ENCODE measurements at regions not wholly inside any gene's neighbourhood (a gene's known extent, or its start where the extent isn't known, plus 50 kb on each side); places are given as distances from the start of the nearest gene placed in this dataset.
"Not testable (repeated sequence)": the region's sequence is repeated elsewhere in the genome, so short reads cannot be mapped to it uniquely, and the experiment has no call there.

- TF ChIP-seq, protein P1, sequence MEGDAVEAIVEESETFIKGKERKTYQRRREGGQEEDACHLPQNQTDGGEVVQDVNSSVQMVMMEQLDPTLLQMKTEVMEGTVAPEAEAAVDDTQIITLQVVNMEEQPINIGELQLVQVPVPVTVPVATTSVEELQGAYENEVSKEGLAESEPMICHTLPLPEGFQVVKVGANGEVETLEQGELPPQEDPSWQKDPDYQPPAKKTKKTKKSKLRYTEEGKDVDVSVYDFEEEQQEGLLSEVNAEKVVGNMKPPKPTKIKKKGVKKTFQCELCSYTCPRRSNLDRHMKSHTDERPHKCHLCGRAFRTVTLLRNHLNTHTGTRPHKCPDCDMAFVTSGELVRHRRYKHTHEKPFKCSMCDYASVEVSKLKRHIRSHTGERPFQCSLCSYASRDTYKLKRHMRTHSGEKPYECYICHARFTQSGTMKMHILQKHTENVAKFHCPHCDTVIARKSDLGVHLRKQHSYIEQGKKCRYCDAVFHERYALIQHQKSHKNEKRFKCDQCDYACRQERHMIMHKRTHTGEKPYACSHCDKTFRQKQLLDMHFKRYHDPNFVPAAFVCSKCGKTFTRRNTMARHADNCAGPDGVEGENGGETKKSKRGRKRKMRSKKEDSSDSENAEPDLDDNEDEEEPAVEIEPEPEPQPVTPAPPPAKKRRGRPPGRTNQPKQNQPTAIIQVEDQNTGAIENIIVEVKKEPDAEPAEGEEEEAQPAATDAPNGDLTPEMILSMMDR (IDR thresholded peaks at IDR 0.05; ENCODE audit: borderline replicate concordance, control extremely low read depth, extremely low read depth, insufficient read depth, missing control alignments) = no peak
- DNase-seq (ENCODE audit: low spot score) = no peak
- in situ Hi-C loops (cut with MboI; ENCODE audit: low sequenced_read_pairs, unreplicated experiment) = no loop called here
These were observed 182.2 kb downstream of the SH2D4B start for GRCh38 chr10:80719935-80720334.

GRCh38 chr10:80720549-80720948, 182.8 kb downstream of the SH2D4B start:
- TF ChIP-seq, protein P1 (IDR thresholded peaks at IDR 0.05; ENCODE audit: borderline replicate concordance, control extremely low read depth, extremely low read depth, insufficient read depth, missing control alignments) = no peak
- DNase-seq (ENCODE audit: low spot score) = no peak
- in situ Hi-C loops (cut with MboI; ENCODE audit: low sequenced_read_pairs, unreplicated experiment) = no loop called here

DNA sequence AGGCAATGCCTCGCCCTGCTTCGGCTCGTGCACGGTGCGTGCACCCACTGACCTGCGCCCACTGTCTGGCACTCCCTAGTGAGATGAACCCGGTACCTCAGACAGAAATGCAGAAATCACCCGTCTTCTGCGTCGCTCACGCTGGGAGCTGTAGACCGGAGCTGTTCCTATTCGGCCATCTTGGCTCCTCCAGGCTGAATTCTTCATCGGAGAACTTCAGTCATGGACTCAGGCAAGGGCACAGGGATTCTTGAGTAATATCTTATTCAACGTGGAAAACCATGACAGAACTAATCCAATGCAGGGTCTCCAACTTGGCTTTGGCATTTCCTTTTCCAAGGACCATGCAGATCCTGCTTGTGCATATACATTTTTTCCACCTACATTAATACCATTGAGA, 190.7 kb downstream of the SH2D4B start:
- in situ Hi-C loops (cut with MboI; ENCODE audit: low sequenced_read_pairs, unreplicated experiment); DNase-seq (ENCODE audit: low spot score): not testable (repeated sequence)

GRCh38 chr10:80729896-80730295, 192.2 kb downstream of the SH2D4B start:
- TF ChIP-seq, protein P1 (IDR thresholded peaks at IDR 0.05; ENCODE audit: borderline replicate concordance, control extremely low read depth, extremely low read depth, insufficient read depth, missing control alignments) = no peak
- in situ Hi-C loops (cut with MboI; ENCODE audit: low sequenced_read_pairs, unreplicated experiment) = no loop called here
- no peak for DNase-seq (ENCODE audit: low spot score)

GRCh38 chr10:80730522-80730921, 192.8 kb downstream of the SH2D4B start:
- in situ Hi-C loops (cut with MboI; ENCODE audit: low sequenced_read_pairs, unreplicated experiment) = no loop called here
- TF ChIP-seq, protein P1 (IDR thresholded peaks at IDR 0.05; ENCODE audit: borderline replicate concordance, control extremely low read depth, extremely low read depth, insufficient read depth, missing control alignments) = no peak
- DNase-seq (ENCODE audit: low spot score) = no peak

DNA sequence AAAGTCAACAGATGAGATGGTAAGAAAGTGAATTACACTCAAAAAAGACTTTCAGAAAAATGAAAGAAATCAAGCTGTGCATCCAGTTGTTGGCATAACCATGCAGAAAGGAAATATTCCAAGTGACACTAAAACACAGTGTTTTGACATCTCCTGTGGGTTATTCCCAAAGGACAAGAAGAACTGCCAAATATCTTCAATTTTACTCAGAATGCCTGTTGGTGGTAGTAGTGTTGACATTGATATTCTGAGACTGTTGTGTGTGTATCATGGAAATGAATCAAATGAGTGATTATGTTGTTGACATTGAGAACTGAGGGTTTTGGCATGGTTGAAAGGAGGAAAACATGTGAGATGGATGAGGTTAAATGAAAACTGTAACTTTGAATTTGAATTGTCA, 196.9 kb downstream of the SH2D4B start:
- in situ Hi-C loops (cut with MboI; ENCODE audit: low sequenced_read_pairs, unreplicated experiment) = no loop called here
- TF ChIP-seq, protein P1 (IDR thresholded peaks at IDR 0.05; ENCODE audit: borderline replicate concordance, control extremely low read depth, extremely low read depth, insufficient read depth, missing control alignments) = no peak
- no peak for DNase-seq (ENCODE audit: low spot score)

- in situ Hi-C loops (cut with MboI; ENCODE audit: low sequenced_read_pairs, unreplicated experiment) = no loop called here
- no peak for DNase-seq (ENCODE audit: low spot score)
- TF ChIP-seq, protein P1 (IDR thresholded peaks at IDR 0.05; ENCODE audit: borderline replicate concordance, control extremely low read depth, extremely low read depth, insufficient read depth, missing control alignments) = no peak
These were observed 199.5 kb downstream of the SH2D4B start for GRCh38 chr10:80737209-80737608.

Measured in GM13976 (cell line).